Osteoblast (primary cell): ENCODE measurements at regions not wholly inside any gene's neighbourhood (a gene's known extent, or its start where the extent isn't known, plus 50 kb on each side); places are given as distances from the start of the nearest gene placed in this dataset.

Source experiments
- DNase-seq: peaks from one replicate; pipeline ENCODE4 v3.0.0; 2011; ENCODE audit warnings: low spot score, mixed read lengths; ENCODE audit not compliant: insufficient read length; ENCODE audit errors: missing footprints
- H2AFZ ChIP-seq: 2 replicates; pipeline ENCODE4 v1.6.0; 2011; ENCODE audit warnings: mild to moderate bottlenecking, low read length
- H3K27ac ChIP-seq: 2 replicates; pipeline ENCODE4 v1.5.1; 2011; ENCODE audit warnings: mild to moderate bottlenecking, low read depth, low read length, moderate library complexity
- H3K27me3 ChIP-seq: 2 replicates; pipeline ENCODE4 v1.6.0; 2012; ENCODE audit warnings: mild to moderate bottlenecking, control low read depth, inconsistent platforms, low read length, moderate library complexity; ENCODE audit not compliant: insufficient read depth
- H3K36me3 ChIP-seq: 2 replicates; pipeline ENCODE4 v1.5.1; 2011; ENCODE audit warnings: mild to moderate bottlenecking, low read length, control low read depth, moderate library complexity; ENCODE audit not compliant: insufficient read depth
- H3K4me1 ChIP-seq: 2 replicates; pipeline ENCODE4 v1.5.1; 2011; ENCODE audit warnings: mild to moderate bottlenecking, low read length, control low read depth, moderate library complexity; ENCODE audit not compliant: insufficient read depth
- H3K4me2 ChIP-seq: 2 replicates; pipeline ENCODE4 v1.6.0; 2011; ENCODE audit warnings: mild to moderate bottlenecking, low read length; ENCODE audit not compliant: insufficient read depth
- H3K4me3 ChIP-seq: fragments of 200-600 bp; sonication (generic); 3 replicates; pipeline ENCODE4 v1.5.1; 2012; ENCODE audit warnings: mild to moderate bottlenecking, low read length, inconsistent platforms; ENCODE audit not compliant: insufficient read depth
- H3K79me2 ChIP-seq: 2 replicates; pipeline ENCODE4 v1.6.0; 2012; ENCODE audit warnings: mild to moderate bottlenecking, low read length, control low read depth, inconsistent platforms; ENCODE audit not compliant: insufficient read depth
- H3K9me3 ChIP-seq: 2 replicates; pipeline ENCODE4 v1.5.1; 2011; ENCODE audit warnings: low read depth, low read length, control low read depth
- H4K20me1 ChIP-seq: 2 replicates; pipeline ENCODE4 v1.6.0; 2012; ENCODE audit warnings: mild to moderate bottlenecking, low read length, control low read depth; ENCODE audit not compliant: insufficient read depth
- TF ChIP-seq, protein P1 (sequence below): IDR thresholded peaks from 2 replicates; pipeline ENCODE4 v1.5.1; 2011; ENCODE audit warnings: mild to moderate bottlenecking, low read depth, low read length, moderate library complexity; ENCODE audit errors: extremely low read depth

DNA sequence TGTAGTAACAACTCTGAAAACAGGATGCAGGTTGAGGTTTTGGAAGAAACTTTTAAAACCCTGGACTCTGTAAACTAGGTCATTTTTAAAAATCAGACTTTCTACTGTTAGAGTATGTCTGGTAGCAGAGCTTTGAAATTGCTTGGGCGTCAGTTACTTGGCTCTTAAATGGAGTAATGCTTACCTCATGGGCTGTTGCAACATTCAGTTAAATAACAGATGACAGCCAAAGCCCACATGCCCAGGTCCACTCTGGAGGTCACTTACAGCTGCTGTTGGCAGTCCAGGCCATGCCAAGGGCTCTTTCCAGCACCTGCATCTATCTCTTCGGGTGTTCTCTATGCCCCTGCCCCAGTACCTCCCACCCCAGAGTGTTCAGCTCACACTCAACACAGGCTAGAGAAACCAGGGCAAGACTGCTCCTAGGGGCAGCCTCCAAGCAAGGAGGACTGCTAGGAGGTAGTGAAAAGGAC, 96.4 kb downstream of the BANF2 start:
- H3K9me3 ChIP-seq: no peaks in the 10 kb centered on the region
- H3K4me1 ChIP-seq: peaks cover 7% of the 10 kb centered on the region
- no peaks in the 10 kb centered on the region for H3K36me3 ChIP-seq
- TF ChIP-seq, protein P1, sequence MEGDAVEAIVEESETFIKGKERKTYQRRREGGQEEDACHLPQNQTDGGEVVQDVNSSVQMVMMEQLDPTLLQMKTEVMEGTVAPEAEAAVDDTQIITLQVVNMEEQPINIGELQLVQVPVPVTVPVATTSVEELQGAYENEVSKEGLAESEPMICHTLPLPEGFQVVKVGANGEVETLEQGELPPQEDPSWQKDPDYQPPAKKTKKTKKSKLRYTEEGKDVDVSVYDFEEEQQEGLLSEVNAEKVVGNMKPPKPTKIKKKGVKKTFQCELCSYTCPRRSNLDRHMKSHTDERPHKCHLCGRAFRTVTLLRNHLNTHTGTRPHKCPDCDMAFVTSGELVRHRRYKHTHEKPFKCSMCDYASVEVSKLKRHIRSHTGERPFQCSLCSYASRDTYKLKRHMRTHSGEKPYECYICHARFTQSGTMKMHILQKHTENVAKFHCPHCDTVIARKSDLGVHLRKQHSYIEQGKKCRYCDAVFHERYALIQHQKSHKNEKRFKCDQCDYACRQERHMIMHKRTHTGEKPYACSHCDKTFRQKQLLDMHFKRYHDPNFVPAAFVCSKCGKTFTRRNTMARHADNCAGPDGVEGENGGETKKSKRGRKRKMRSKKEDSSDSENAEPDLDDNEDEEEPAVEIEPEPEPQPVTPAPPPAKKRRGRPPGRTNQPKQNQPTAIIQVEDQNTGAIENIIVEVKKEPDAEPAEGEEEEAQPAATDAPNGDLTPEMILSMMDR: no peak
- H3K27ac ChIP-seq: peak overlapping the region; percentile 34
- no peak overlapping the region for H3K4me3 ChIP-seq
- H2AFZ ChIP-seq: no peak overlapping the region
- no peak for DNase-seq
- H3K79me2 ChIP-seq: no peaks in the 10 kb centered on the region
- H3K27me3 ChIP-seq: no peaks in the 10 kb centered on the region
- no peak overlapping the region for H3K4me2 ChIP-seq
- no peaks in the 10 kb centered on the region for H4K20me1 ChIP-seq

DNA sequence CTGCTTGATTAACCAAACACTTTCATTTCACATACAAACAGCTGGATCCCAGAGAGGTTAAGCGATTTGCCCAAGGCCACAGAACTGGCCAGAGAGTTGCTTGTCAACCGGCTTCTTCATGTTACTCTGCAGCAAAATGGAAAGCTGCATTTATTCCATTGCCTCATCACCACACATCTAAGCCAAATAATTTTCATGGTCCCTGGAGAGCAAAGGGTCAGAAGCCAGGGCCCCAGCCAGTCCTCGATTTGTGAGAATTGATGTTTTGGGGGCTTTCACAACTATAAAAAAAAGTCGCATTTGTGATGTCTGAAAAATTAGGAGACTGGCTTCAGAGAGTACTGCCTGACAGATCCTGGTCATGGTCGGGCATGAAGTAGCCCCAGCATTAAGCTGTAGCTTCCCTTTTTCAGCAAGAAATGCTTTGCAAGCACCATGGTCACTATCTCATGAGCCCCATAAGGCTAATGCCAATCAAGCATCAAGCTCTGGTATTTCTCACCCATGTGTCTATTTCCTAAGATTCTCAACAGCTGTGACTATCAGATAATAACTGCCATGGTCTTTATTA, 95.8 kb downstream of the BANF2 start:
- TF ChIP-seq, protein P1: no peak
- no peaks in the 10 kb centered on the region for H3K9me3 ChIP-seq
- H3K79me2 ChIP-seq: no peaks in the 10 kb centered on the region
- H3K4me1 ChIP-seq: peaks cover 7% of the 10 kb centered on the region
- H3K4me2 ChIP-seq: no peak overlapping the region
- no peaks in the 10 kb centered on the region for H3K36me3 ChIP-seq
- H3K27ac ChIP-seq: peak overlapping the region; percentile 34
- no peak overlapping the region for H2AFZ ChIP-seq
- no peaks in the 10 kb centered on the region for H4K20me1 ChIP-seq
- no peaks in the 10 kb centered on the region for H3K27me3 ChIP-seq
- no peak for DNase-seq
- H3K4me3 ChIP-seq: no peak overlapping the region

DNA sequence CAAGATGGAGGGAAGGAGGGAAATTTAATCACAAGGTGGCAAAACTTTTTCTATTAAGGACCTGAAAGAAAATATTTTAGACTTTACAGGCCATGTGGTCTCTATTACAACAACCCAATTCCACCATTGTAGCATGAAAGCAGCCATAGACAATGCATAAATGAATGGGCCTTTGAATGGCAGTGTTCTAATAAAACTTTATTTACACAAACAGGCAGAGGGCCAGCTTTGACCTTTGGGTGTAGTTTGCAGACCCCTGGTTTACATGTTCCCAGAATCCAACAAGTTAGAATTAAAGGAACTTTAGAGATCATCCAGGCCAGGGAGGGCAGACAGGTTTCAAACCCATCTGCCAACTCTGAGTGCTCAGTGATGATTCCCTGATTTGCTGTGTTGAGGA, 95.2 kb downstream of the BANF2 start:
- Histone ChIP-seq H2AFZ (no peak overlapping the region), H3K4me2 (no peak overlapping the region)

DNA sequence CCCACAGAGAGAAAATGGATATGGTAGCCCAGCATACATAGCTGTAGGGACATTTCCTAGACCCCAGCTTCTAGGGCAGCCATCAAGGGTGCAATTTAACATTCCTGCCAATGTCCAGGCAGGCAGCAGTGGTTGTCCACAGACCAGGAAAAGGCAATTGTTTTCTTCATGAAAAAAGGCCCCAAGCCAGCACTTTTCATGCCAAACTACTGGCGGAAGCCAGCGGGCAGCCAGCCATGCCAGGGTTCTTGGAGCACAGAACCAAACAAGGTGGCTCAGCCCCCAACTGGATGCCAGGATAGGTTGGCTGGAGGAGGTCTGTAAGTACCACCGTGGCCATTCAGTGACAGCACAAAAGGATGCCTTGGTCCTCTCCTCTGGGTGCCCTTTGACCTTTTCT, 94.6 kb downstream of the BANF2 start:
- no peak for DNase-seq
- H3K36me3 ChIP-seq: no peaks in the 10 kb centered on the region
- H3K79me2 ChIP-seq: no peaks in the 10 kb centered on the region
- no peaks in the 10 kb centered on the region for H3K27me3 ChIP-seq
- no peak overlapping the region for H3K27ac ChIP-seq
- H3K4me1 ChIP-seq: peaks cover 7% of the 10 kb centered on the region
- TF ChIP-seq, protein P1: no peak
- no peak overlapping the region for H2AFZ ChIP-seq
- H3K4me2 ChIP-seq: no peak overlapping the region
- H3K4me3 ChIP-seq: no peak overlapping the region
- H3K9me3 ChIP-seq: no peaks in the 10 kb centered on the region
- H4K20me1 ChIP-seq: no peaks in the 10 kb centered on the region

More for the DNA sequence above, 95.2 kb downstream of the BANF2 start:
- TF ChIP-seq, protein P1: no peak
- H3K9me3 ChIP-seq: no peaks in the 10 kb centered on the region
- no peaks in the 10 kb centered on the region for H3K79me2 ChIP-seq
- no peaks in the 10 kb centered on the region for H3K27me3 ChIP-seq
- H3K36me3 ChIP-seq: no peaks in the 10 kb centered on the region
- H4K20me1 ChIP-seq: no peaks in the 10 kb centered on the region
- no peak overlapping the region for H3K4me3 ChIP-seq
- H3K4me1 ChIP-seq: peaks cover 7% of the 10 kb centered on the region
- DNase-seq: no peak
- no peak overlapping the region for H3K27ac ChIP-seq
